ENCODE measurements at regions not wholly inside any gene's neighbourhood (a gene's known extent, or its start where the extent isn't known, plus 50 kb on each side); places are given as distances from the start of the nearest gene placed in this dataset.
A peak's percentile ranks its signal among the peaks of the same experiment; 100 is the strongest.

- no peaks in the 10 kb centered on the region for H3K27me3 ChIP-seq
- no peak overlapping the region for H3K4me2 ChIP-seq
- no peaks in the 10 kb centered on the region for H4K20me1 ChIP-seq
- TF ChIP-seq Cebpa-rat (IDR thresholded peaks at IDR 0.05) = no peak
- no peak overlapping the region for H3K4me3 ChIP-seq
- H3K4me1 ChIP-seq = peaks cover 8% of the 10 kb centered on the region; the same call in 1 of the 2 replicates
- H3K27ac ChIP-seq = no peak overlapping the region
- peaks cover 22% of the 10 kb centered on the region for H3K36me3 ChIP-seq
- H3K9me3 ChIP-seq = peaks cover 49% of the 10 kb centered on the region
- no peak overlapping the region for H3K9ac ChIP-seq
Observed at GRCh38 chr10:123327450-123327849, 173.2 kb downstream of the BUB3 start.

GRCh38 chr10:123327896-123328295 is 173.7 kb downstream of the BUB3 start:
- Histone ChIP-seq H4K20me1 (no peaks in the 10 kb centered on the region), H3K9me3 (peaks cover 49% of the 10 kb centered on the region), H3K27ac (no peak overlapping the region), H3K9ac (no peak overlapping the region), H3K27me3 (no peaks in the 10 kb centered on the region), H3K4me1 (peaks cover 8% of the 10 kb centered on the region; the same call in 1 of the 2 replicates), H3K4me2 (0 out of 2 replicates have a peak overlapping the region, but pooled peaks have one; percentile 1), H3K4me3 (no peak overlapping the region), H3K36me3 (peaks cover 22% of the 10 kb centered on the region)
- no peak for TF ChIP-seq Cebpa-rat (IDR thresholded peaks at IDR 0.05)

- H3K4me1 ChIP-seq = peaks cover 16% of the 10 kb centered on the region
- no peak overlapping the region for H3K4me2 ChIP-seq
- peaks cover 40% of the 10 kb centered on the region for H3K9me3 ChIP-seq
- H3K36me3 ChIP-seq = peaks cover 3% of the 10 kb centered on the region; the same call in 1 of the 2 replicates
- no peak overlapping the region for H3K4me3 ChIP-seq
- H3K27ac ChIP-seq = no peak overlapping the region
- no peaks in the 10 kb centered on the region for H3K27me3 ChIP-seq
- H3K9ac ChIP-seq = no peak overlapping the region
- H4K20me1 ChIP-seq = no peaks in the 10 kb centered on the region
- TF ChIP-seq Cebpa-rat (IDR thresholded peaks at IDR 0.05) = no peak
Observed at GRCh38 chr10:123331438-123331837, 177.2 kb downstream of the BUB3 start.

GRCh38 chr10:123346581-123346980 is 192.4 kb downstream of the BUB3 start:
- no peaks in the 10 kb centered on the region for H3K27me3 ChIP-seq
- peaks cover 4% of the 10 kb centered on the region; the same call in 1 of the 2 replicates for H3K36me3 ChIP-seq
- H3K9ac ChIP-seq = no peak overlapping the region
- no peaks in the 10 kb centered on the region for H4K20me1 ChIP-seq
- no peak overlapping the region for H3K4me2 ChIP-seq
- H3K27ac ChIP-seq = no peak overlapping the region
- H3K9me3 ChIP-seq = 0 out of 2 replicates have a peak, but pooled peaks cover 5% of the 10 kb centered on the region
- H3K4me3 ChIP-seq = no peak overlapping the region
- TF ChIP-seq Cebpa-rat (IDR thresholded peaks at IDR 0.05) = no peak
- H3K4me1 ChIP-seq = no peaks in the 10 kb centered on the region

- Histone ChIP-seq H3K9me3 (no peaks in the 10 kb centered on the region), H3K27ac (no peak overlapping the region)
Observed at GRCh38 chr10:123348691-123349572, 194.7 kb downstream of the BUB3 start.

GRCh38 chr10:123351715-123352114 is 197.5 kb downstream of the BUB3 start:
- Histone ChIP-seq H3K4me1 (peaks cover 17% of the 10 kb centered on the region), H3K27ac (no peak overlapping the region), H4K20me1 (no peaks in the 10 kb centered on the region), H3K9ac (no peak overlapping the region), H3K9me3 (no peaks in the 10 kb centered on the region), H3K27me3 (no peaks in the 10 kb centered on the region), H3K4me2 (no peak overlapping the region), H3K36me3 (peaks cover 4% of the 10 kb centered on the region; the same call in 1 of the 2 replicates), H3K4me3 (no peak overlapping the region)
- TF ChIP-seq Cebpa-rat (IDR thresholded peaks at IDR 0.05) = no peak

More at GRCh38 chr10:123348691-123349572, 194.7 kb downstream of the BUB3 start:
- Histone ChIP-seq H3K36me3 (peaks cover 4% of the 10 kb centered on the region; the same call in 1 of the 2 replicates), H4K20me1 (no peaks in the 10 kb centered on the region), H3K27me3 (no peaks in the 10 kb centered on the region), H3K4me1 (no peaks in the 10 kb centered on the region), H3K4me2 (no peak overlapping the region), H3K4me3 (no peak overlapping the region), H3K9ac (no peak overlapping the region)
- TF ChIP-seq Cebpa-rat (IDR thresholded peaks at IDR 0.05) = no peak

GRCh38 chr10:123354521-123354920 is 200.3 kb downstream of the BUB3 start:
- Histone ChIP-seq H3K4me3 (no peak overlapping the region), H3K27me3 (no peaks in the 10 kb centered on the region)

GRCh38 chr10:123355748-123356481 is 201.7 kb downstream of the BUB3 start:
- H3K9me3 ChIP-seq = no peaks in the 10 kb centered on the region
- H3K4me3 ChIP-seq = no peak overlapping the region
- TF ChIP-seq Cebpa-rat (IDR thresholded peaks at IDR 0.05) = no peak
- H3K27ac ChIP-seq = no peak overlapping the region
- H3K9ac ChIP-seq = no peak overlapping the region
- peak overlapping the region; percentile 25 for H3K4me2 ChIP-seq
- H3K4me1 ChIP-seq = peaks cover 32% of the 10 kb centered on the region
- H4K20me1 ChIP-seq = no peaks in the 10 kb centered on the region
- no peaks in the 10 kb centered on the region; the same call in 1 of the 2 replicates for H3K36me3 ChIP-seq
- H3K27me3 ChIP-seq = no peaks in the 10 kb centered on the region

More at GRCh38 chr10:123354521-123354920, 200.3 kb downstream of the BUB3 start:
- Histone ChIP-seq H3K27ac (no peak overlapping the region), H3K9ac (no peak overlapping the region), H3K9me3 (no peaks in the 10 kb centered on the region), H3K36me3 (0 out of 2 replicates have a peak, but pooled peaks cover 4% of the 10 kb centered on the region), H3K4me1 (peaks cover 29% of the 10 kb centered on the region), H4K20me1 (no peaks in the 10 kb centered on the region), H3K4me2 (no peak overlapping the region)
- TF ChIP-seq Cebpa-rat (IDR thresholded peaks at IDR 0.05) = no peak

- Histone ChIP-seq H3K4me1 (peaks cover 32% of the 10 kb centered on the region), H3K9ac (no peak overlapping the region), H3K27ac (no peak overlapping the region), H3K36me3 (peaks cover 1% of the 10 kb centered on the region; the same call in 1 of the 2 replicates), H4K20me1 (no peaks in the 10 kb centered on the region), H3K27me3 (no peaks in the 10 kb centered on the region), H3K9me3 (0 out of 2 replicates have a peak, but pooled peaks cover under 1% of the 10 kb centered on the region), H3K4me3 (no peak overlapping the region), H3K4me2 (0 out of 2 replicates have a peak overlapping the region, but pooled peaks have one; percentile 25)
- TF ChIP-seq Cebpa-rat (IDR thresholded peaks at IDR 0.05) = no peak
Observed at GRCh38 chr10:123356799-123357198, 202.6 kb downstream of the BUB3 start.

All from BLaER1 (cell line).